ENCODE measurements at regions not wholly inside any gene's neighbourhood (a gene's known extent, or its start where the extent isn't known, plus 50 kb on each side); places are given as distances from the start of the nearest gene placed in this dataset.

GRCh38 chr16:79449900-79450299 is 150.6 kb downstream of the MAF start:
- TF ChIP-seq CTCF (IDR thresholded peaks at IDR 0.05; ENCODE audit: partially characterized antibody, unreplicated experiment), result no peak
- Mint-ChIP-seq H3K4me3 (ENCODE audit: unreplicated experiment) (no peak overlapping the region), H3K36me3 (ENCODE audit: unreplicated experiment) (peaks cover 5% of the 10 kb centered on the region), H3K9me3 (ENCODE audit: unreplicated experiment) (no peaks in the 10 kb centered on the region), H3K27me3 (ENCODE audit: unreplicated experiment) (no peaks in the 10 kb centered on the region), H3K27ac (ENCODE audit: unreplicated experiment) (no peak overlapping the region), H3K4me1 (ENCODE audit: low read depth, unreplicated experiment) (peaks cover 2% of the 10 kb centered on the region)
- no peak for DNase-seq

- H3K4me3 Mint-ChIP-seq (ENCODE audit: unreplicated experiment), result no peak overlapping the region
- H3K36me3 Mint-ChIP-seq (ENCODE audit: unreplicated experiment), result peaks cover 5% of the 10 kb centered on the region
- peaks cover 2% of the 10 kb centered on the region for H3K4me1 Mint-ChIP-seq (ENCODE audit: low read depth, unreplicated experiment)
- no peaks in the 10 kb centered on the region for H3K27me3 Mint-ChIP-seq (ENCODE audit: unreplicated experiment)
- H3K9me3 Mint-ChIP-seq (ENCODE audit: unreplicated experiment), result no peaks in the 10 kb centered on the region
- TF ChIP-seq CTCF (IDR thresholded peaks at IDR 0.05; ENCODE audit: partially characterized antibody, unreplicated experiment), result no peak
- H3K27ac Mint-ChIP-seq (ENCODE audit: unreplicated experiment), result no peak overlapping the region
- DNase-seq, result no peak
These were observed 151.3 kb downstream of the MAF start for GRCh38 chr16:79449067-79449769.

- H3K4me3 Mint-ChIP-seq (ENCODE audit: unreplicated experiment), result no peak overlapping the region
- no peaks in the 10 kb centered on the region for H3K4me1 Mint-ChIP-seq (ENCODE audit: low read depth, unreplicated experiment)
- no peak overlapping the region for H3K27ac Mint-ChIP-seq (ENCODE audit: unreplicated experiment)
- DNase-seq, result no peak
- no peaks in the 10 kb centered on the region for H3K9me3 Mint-ChIP-seq (ENCODE audit: unreplicated experiment)
- H3K27me3 Mint-ChIP-seq (ENCODE audit: unreplicated experiment), result peaks cover 1% of the 10 kb centered on the region
- peaks cover 5% of the 10 kb centered on the region for H3K36me3 Mint-ChIP-seq (ENCODE audit: unreplicated experiment)
- TF ChIP-seq CTCF (IDR thresholded peaks at IDR 0.05; ENCODE audit: partially characterized antibody, unreplicated experiment), result no peak
These were observed 156.0 kb downstream of the MAF start for GRCh38 chr16:79444572-79444971.

- TF ChIP-seq CTCF (IDR thresholded peaks at IDR 0.05; ENCODE audit: partially characterized antibody, unreplicated experiment), result no peak
- Mint-ChIP-seq H3K36me3 (ENCODE audit: unreplicated experiment) (no peaks in the 10 kb centered on the region), H3K27me3 (ENCODE audit: unreplicated experiment) (peaks cover 3% of the 10 kb centered on the region), H3K27ac (ENCODE audit: unreplicated experiment) (no peak overlapping the region), H3K4me3 (ENCODE audit: unreplicated experiment) (no peak overlapping the region), H3K4me1 (ENCODE audit: low read depth, unreplicated experiment) (no peaks in the 10 kb centered on the region), H3K9me3 (ENCODE audit: unreplicated experiment) (no peaks in the 10 kb centered on the region)
- DNase-seq, result no peak
These were observed 160.6 kb downstream of the MAF start for GRCh38 chr16:79439901-79440300.

All from glutamatergic neuron (in vitro differentiated cells).